Activated CD8-positive, alpha-beta memory T cell treated with anti-CD3 and anti-CD28 coated beads, Interleukin-2, amount 50 U/mL, for 1 hour (primary cell): ENCODE measurements at regions not wholly inside any gene's neighbourhood (a gene's known extent, or its start where the extent isn't known, plus 50 kb on each side); places are given as distances from the start of the nearest gene placed in this dataset.

Experiments
- DNase-seq: peaks from one replicate; pipeline ENCODE4 v3.0.0-alpha.2; 2020; ENCODE audit errors: extremely low read depth

DNA sequence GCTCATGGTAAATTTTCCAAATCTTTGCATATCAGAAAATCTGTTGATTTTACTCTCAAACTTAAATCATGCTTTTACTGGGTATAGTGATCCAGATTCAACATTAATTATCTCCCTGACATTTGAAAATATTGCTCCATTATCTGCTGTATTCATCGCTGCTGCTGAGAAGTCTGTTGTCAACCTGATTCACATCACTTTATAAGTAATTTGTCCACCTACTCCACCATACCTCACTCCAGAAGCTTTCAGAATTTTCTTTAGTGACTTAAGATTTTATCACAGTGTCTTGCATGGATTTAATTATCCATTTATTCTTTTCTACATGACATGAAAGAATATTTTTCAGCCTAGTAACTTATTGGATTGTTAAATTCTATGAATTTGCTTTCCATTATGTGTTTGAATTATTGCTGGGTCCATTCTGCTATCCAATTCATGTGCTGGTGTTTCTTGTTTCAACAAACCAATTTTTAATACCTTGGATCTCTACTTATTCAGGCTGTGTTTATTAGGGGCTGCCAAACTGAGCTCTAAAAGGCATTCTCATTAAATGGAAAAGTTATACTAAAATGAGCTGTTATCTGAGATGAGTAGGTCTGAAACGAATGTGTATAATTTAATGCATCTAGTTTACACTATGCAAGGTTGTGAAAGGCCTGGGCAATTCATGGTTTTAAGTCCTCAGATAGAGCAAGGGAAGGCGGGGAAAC is 519.3 kb upstream of the CDH11 start:
- no peak for DNase-seq

DNA sequence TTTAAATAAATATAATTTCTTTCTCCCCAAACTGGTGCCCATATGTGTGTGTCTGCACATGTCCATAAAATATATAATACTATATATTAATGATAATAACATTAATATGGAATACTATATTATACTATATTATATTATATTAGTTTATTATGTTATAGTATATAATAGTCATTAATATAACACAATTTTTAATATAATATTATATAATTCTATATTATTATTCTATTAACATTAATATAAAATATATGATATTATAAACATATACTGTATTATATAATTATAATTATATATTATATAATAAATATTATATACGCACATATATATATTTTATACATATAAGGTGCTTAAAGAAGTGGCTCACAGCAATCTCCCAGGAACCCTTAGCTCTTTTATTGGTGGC is 513.0 kb upstream of the CDH11 start:
- no peak for DNase-seq

DNA sequence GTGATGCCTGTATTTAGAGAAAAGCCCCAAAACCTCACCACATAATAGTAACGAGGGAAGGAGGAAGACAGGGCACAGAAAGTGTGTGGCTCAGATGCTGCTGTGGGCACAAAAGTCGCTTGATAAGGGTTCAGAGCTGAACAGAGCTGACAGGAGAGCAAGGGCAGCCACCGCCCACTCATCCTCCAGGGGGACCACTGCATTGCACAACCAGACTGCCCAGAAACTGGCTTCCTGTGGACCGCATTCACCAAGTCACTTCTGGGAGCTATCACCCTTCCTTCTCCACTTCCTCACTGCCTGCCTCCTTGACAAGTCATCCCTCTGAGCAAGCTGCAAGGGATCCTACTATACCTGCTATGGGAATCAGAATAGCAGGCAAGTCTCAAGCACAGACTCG is 512.4 kb upstream of the CDH11 start:
- no peak for DNase-seq

DNA sequence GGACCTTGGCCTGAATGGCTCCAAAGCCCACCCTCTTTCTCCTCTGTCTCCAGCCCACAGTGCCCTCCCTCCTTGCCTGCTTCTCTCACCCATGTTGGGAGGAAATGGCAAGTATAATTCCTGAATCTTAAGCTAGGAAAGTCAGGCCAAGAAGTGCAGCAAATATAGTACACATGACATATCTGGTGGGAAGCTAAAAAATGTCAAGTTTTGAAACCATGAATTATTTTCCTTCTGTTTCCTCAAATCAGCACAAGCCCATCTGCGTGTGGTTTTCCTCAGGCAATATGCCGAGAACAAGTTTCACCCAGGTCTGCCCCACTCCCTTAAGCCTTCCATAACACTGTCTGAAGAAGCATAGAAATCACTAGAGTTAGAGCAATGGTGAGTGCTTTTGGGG is 502.8 kb upstream of the CDH11 start:
- DNase-seq = no peak

DNA sequence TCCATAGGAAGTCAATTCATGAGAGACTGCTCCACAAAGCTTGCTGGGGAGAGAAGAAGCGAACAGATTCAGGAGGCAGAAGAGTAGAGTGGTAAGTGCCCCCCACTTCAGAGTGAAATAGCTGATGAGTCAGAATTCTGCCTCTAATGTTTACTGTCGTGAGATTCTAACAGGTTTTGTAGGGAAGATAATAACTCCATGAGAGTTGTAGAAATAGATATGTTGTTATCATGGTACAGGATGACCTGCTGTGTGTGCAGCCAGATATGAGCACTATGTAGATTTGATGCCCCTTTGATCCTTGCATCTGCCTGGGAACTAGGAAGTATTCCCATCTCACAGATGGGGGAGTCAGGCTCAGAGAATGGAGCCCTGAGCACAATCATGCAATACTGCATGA is 502.4 kb upstream of the CDH11 start:
- no peak for DNase-seq

DNA sequence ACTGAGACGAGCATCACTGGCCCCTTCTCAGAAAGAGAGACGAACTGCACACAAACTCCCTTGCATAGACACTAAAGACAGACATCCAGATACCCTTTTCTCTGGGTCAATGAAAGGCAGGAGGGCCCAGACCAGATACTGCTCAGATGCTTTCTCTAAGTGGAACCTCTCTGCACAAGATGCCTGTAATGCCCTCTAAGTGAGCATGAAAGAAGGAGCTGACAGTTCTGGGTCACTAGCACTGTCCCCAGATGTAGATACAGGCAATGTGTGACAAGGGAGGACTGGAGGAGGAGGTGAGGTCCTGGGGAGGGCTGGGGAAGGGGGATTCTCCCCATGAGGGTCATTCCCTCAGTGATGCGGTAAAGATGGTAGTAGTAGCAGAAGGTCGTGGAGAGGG is 501.0 kb upstream of the CDH11 start:
- no peak for DNase-seq

DNA sequence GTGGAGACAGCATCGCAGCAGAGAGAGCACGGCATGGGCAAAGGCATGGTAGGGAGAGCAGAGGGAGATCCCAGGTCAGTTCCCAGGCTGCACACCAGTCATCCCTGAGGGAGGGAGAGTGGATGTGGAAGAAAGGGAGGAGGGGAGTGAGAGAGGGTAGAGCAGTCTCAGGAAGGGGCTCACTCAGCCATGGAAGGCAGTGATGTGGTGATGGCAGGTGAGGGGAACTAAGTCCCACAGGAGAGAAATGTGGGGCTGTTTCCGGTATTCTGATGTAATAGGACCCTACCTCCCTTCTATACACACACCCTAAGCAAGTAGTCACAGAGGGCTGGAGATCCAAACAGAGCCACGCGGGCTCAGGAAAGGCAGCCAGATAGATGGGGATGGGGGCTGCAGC is 500.3 kb upstream of the CDH11 start:
- no peak for DNase-seq

DNA sequence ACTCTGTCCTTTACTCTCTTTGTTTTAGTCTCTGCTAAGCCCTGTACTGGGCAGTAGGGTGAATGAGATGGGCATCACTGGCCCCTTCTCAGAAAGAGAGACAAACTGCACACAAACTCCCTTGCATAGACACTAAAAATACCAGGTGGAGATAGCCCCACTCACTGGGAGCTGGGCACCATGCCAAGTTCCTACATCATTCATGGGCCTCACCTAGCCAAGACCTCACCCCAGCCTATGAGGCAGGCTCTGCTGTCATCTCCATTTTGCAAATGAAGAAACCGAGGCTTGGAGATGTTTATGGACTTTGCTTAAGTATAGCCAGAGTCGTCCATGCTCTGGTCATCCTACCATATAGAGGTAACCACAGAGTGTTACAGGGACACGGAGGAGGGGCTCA is 499.8 kb upstream of the CDH11 start:
- DNase-seq = no peak

DNA sequence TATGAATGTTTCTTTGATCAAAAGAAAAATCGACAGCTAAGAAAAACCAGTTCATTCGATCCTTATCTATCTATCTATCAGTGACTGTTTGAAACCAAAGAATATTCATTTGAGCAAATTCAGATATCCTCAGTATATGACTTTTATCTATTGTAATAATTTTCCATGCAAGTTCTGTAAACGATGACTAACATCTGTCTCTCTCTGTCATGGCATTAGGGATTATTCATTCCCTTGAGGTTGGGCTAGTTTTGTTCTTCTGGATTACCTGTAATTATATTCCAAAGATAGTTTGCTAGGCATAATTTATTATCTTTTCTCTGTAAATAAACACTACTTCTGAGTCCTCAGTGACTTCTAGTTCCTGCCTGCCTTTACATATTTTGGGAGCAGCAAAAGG is 497.7 kb upstream of the CDH11 start:
- DNase-seq = no peak

DNA sequence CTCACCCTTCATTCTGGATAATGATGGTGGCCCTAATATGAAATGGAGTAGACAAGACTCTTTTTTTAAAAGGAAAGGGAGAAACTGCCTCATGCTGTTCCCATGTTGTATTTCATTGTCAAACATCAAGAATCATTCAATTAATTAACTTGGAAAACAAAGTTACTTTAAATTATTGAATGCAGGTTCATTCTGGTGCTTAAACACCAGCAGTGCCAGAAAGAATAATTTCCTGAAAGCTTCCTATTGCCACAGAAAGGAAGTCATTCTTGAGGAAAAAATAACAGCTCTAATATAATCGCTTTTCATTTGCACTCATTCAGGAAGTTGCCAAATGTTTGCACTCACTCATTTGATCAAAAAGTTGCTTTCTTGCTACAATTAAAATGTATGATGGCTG is 497.1 kb upstream of the CDH11 start:
- no peak for DNase-seq

DNA sequence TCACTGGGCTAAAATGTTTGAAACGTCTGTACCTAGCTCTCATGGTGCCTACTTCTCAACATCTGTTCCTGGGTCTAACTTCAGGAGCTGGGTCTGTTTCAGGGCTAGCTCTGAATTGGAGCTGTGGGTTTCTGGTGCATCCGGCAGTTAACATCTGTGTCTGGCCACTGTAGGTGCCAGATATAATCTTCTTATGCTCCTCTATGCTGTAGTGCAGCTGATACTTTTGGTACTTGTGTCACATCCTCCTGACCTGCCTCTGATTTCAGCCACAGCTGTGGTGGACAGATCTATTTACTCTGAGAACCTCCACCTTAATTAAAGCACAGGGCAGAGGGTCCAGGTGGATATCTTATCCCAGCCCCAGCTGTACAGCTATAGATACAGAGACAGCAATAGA is 496.5 kb upstream of the CDH11 start:
- no peak for DNase-seq

DNA sequence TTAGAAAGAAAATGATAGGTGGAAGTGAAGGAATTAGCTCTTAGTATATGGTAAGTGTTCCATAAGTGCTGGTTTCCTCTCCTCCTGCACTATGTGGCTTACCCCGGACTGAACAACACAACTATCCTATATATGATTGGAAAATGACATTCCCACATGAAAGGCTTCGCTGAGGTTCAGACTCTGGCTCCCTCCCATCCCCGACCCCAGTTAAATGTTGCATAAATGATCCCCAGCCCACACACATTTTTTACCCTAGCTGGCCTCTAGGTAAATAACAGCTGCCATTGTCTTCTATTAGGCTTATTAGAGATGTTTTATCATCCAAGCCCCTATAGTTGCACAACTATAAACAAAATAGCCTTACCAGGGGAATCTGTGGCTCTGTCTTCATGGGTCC is 495.6 kb upstream of the CDH11 start:
- no peak for DNase-seq

DNA sequence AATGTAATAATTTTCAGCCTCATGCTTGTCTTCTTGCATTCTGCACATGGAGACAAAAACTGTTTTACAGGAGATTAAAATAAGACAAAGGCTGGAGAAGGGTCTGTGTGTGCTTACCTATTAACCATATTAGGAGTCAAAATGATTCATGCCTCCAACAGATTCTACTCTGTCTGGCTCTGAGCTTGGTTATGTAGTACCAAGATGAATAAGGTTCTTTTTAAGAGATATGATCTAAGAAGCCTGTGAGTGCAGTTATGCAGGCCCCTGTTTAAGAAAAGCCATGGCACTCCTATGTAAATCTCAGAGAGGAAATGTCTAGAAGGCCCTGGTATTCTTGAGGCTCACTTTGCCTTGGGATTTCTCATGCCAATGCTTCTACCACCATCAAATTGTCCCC is 486.6 kb upstream of the CDH11 start:
- DNase-seq = no peak

DNA sequence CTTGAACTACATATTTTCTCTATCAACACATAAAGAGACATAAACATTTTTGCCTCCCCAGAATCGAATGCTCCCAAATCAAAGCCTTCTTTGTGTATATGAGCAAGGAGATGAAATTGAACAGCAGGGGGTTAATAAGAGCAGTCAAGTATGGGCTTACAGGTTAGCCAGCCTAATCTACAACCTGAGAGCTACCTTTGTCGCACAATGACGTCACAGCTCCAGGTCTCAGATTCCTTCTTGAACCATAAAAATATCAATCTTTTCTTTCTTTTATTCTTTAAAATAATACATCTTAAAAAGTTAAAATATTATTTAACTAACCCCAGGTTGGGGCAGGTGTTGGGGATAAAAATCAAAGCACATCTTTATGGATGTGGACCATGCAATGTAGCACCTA is 482.9 kb upstream of the CDH11 start:
- DNase-seq = no peak

DNA sequence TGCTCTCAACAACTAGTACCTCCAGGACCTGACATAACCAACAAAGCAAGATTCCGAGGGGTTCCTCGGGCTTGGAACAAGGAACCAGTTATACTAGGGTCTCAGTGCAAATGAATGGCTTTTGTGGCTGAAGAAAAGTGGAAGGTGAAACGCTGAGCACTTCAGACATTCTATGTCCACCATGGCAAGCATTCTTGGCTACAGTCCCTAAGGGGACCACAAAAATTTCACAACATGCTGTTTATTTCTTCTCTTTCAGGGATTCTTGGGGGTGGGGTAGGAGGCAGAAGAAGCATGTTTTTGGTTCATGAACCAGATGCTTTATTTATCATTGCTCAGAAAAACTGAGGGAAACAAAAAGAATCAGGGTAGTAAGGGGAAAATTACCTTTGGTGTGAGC is 479.9 kb upstream of the CDH11 start:
- no peak for DNase-seq

DNA sequence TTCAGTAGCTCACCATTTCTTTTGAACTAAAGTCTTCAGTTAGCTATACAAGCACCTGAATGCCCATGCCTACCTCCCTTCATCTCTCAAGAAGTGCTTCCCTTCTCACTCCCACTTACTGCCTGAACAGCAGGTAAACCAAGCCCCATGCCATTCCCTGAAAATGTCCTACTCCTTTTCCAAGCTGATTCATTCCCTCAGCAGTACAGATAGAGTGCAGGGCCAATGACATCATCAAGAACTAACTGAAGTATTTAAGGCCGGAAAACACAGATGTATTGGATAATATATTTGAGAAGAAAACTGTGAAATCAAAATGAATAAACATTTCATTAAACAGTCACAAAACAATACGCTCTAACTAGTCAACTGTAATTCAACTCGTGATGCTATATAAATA is 478.8 kb upstream of the CDH11 start:
- DNase-seq = no peak

DNA sequence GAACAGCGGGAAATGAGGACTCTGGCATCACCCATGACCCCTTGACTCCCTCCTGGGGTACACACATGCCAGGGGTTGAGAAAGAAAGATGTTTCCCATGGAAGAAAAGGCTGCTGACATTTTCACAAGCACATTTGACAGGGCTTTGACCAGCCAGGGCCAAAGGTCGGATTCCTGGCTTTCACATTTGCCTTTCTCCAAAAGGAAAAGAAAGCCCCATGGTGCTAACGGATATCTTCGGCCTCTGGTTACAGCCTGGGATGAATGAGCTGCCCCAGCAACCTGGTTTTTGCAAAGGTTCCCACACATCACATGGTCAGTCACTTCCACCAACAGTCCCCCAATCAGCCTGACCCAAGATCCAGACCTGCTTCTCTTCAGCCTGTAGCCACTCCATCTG is 478.2 kb upstream of the CDH11 start:
- DNase-seq = no peak

DNA sequence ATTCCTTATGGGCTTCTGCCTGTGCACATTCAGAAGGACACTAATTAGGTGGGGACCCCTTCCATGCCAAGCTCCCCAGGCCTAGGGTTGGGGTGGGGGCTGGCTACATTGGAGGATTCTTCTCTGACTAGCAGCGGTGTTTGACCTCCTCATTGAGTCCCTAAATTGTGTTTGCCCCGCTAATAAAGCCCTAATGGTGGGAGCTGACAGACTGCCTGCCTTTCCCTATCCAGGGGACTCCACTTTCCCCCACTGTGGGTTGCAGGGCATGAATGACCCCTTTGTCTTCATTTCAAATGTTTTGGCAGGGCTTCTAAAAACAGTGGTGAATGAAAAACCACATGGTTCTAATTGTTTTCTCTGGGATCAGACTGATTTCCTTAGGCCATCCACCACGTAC is 476.8 kb upstream of the CDH11 start:
- DNase-seq = no peak

DNA sequence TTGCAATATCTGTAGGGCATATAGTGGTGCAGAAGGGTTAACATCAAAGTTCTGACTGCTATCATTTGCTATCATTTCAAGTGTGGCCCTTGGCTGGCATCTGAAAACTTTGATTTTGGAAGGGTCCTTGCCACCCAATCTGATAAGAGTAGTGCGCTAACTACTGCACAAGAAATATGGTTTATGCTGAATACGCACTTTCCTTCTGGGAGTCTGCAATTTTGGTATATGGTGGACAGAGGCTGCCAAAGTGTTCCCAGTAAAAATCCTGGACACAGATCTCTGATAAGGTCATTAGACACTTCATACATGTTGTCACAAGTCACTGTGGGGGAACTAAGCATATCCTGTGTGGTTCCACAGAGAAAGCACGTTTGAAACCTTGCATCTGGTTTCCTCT is 461.6 kb upstream of the CDH11 start:
- no peak for DNase-seq

DNA sequence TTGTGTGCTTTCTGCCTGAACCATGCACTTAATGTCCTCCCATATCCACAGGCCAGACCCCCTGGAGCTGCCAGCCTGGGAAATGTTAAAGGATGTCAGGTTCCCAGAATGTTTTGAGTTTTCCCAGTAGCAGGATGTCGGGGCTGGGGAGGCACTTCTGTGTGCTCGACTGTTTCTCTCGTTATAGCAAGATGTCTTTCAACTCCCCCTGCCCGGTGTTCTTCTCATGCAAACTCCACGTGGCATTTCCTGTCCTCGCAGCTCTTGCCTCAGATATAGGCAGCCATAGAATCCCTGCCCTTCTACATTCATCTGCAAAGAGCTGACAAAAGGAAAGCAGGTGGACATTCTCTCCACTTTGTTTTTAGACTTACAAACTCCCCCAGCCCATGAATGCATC is 457.2 kb upstream of the CDH11 start:
- no peak for DNase-seq

DNA sequence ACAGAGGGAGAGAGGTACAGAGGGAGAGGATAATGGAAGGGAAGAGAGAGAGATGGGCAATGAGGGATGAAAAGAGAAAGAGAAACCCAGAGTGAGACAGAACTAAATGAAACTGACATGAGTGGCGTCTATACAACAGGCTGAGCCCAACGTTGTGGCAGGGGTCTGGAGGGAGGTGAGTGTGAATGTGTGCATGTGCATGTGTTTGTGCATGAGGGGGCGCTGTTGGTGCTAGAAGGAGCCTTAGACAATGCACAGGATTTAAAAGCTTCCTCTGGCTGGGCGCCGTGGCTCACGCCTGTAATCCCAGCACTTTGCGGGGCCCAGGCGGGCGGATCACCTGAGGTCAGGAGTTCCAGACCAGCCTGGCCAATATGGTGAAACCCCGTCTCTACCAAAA is 454.8 kb upstream of the CDH11 start:
- no peak for DNase-seq

DNA sequence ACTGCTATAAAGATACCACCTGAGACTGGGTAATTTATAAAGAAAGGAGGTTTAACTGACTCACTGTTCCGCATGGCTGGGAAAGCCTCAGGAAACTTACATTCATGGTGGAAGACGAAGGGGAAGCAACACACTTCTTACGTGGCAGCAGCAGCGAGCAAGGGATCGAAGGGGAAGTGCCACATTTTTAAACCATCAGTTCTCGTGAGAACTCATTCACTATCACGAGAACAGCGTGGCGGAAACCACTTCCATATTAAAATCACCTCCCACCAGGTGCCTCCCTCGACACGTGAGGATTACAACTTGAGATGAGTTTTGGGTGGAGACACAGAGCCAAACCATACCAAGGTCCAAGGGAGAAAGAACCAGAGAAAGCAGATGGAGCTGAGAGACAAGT is 454.3 kb upstream of the CDH11 start:
- no peak for DNase-seq

DNA sequence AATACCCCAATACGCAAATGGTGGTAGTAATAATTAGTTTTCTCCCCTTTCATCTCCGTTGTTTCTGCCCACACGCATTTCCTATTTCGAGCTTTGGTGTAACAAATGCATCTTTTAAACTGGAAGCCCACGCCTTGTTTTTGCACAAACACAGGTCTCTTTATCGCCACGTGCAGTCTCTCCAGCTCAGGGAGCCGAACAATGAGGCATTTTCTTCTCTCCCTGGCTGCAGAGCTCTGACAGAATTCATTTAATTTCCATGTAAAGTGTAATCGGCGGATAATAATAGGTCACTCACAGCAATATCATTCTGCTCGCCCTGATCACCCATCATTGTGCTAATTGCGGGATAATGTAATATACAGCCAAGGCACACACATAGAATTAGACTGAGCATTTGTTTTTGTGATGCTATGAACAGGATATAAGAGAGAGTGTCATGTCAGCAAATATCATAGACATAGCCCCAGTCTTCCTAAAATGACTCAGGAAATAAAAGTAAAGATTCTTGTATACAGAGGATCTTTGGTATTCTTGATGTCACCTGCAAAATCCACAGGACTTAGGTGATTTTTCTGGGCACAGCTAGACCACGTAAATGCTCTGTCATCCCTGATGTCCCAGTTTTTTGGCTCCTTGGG is 452.6 kb upstream of the CDH11 start:
- DNase-seq = no peak

DNA sequence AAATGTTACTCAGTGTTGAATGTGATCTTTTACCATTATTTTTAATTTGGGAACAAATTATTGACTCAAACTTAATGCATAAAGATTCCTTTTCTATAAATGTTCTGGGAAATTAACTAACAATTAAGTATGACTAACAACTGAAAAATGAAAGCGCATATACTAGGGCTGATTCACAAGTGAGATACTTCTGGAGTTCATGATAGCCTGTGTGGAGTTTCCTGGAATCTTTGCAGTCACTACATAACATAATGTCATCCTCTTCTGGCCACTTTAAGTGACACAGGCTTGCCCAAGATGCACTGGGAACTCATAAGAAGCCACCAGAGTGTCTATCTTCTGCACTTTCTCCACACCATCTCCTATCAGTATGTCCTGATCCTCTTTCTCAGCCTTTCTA is 450.3 kb upstream of the CDH11 start:
- DNase-seq = no peak
